HG03469 (cell line): ENCODE measurements at regions not wholly inside any gene's neighbourhood (a gene's known extent, or its start where the extent isn't known, plus 50 kb on each side); places are given as distances from the start of the nearest gene placed in this dataset.
A peak's percentile ranks its signal among the peaks of the same experiment; 100 is the strongest.
"Not testable (repeated sequence)": the region's sequence is repeated elsewhere in the genome, so short reads cannot be mapped to it uniquely, and the experiment has no call there.

Experiments
- ATAC-seq: cut with Tn5 transposase; IDR thresholded peaks from one replicate; pipeline ENCODE4 v1.9.1; 2021; ENCODE audit warnings: mild to moderate bottlenecking, moderate library complexity, moderate number of reproducible peaks; ENCODE audit not compliant: unreplicated experiment

DNA sequence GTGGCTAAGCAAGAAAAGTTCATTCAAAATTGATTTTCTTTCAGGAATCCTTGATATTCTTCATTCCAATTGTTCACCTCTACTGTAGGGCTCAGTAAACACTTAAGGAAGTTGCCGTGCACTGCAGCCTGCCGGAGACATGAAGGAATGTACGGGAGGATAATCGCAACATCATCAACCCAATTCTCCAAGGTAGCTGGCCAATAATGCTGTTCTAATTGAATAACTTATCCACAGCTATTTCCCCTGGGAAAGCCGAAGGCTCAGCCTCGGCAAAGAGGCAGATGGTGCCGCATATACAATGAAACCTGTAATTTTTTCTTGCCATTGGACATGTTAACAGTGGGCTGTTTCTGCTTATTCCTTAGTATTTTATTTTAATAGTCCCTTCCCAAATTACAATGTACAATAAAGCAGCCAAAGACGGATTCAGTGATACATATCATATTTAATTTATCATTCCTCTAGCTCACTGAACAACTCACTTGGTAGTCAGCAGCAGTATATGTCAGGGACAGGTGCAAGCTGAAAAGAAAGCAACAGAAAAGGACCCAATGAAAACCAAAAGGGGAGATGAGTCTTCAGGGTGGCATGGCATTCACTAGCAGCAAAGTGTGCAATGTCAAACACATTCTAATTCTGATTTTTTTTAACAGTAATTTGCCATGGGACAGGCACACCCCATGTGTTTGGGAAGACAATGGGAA is 420.5 kb upstream of the KLF12 start:
- ATAC-seq, result no peak

- no peak for ATAC-seq
Observed at GRCh38 chr13:74550039-74550438, 415.8 kb upstream of the KLF12 start.

DNA sequence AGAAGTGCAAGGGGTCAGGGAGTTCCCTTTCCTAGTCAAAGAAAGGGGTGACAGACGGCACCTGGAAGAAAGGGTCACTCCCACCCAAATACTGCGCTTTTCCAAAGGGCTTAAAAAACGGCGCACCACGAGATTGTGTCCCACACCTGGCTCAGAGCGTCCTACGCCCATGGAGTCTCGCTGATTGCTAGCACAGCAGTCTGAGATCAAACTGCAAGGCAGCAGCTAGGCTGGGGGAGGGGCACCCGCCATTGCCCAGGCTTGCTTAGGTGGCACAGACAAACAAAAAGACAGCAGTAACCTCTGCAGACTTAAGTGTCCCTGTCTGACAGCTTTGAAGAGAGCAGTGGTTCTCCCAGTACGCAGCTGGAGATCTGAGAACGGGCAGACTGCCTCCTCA is 402.4 kb upstream of the KLF12 start:
- ATAC-seq, result not testable (repeated sequence)

DNA sequence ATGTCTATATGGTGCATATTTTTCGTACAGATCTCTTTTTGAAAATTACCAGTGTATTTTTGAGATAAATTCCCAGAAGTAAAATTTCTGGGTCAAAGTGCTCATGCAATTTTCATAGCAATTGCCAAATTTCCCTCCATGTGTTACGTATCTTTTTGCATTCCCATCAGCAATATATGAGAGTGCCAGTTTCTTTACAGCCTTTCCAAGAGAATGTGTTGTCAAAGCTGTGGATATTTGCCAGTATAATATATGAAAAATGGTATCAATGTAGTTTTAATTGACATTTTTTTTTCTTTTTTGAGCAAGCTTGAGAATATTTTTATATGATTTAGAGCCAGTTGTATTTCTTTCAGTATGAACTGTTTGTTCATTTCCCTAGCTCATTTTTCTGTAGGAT is 399.0 kb upstream of the KLF12 start:
- ATAC-seq, result no peak

- ATAC-seq, result no peak
Observed at GRCh38 chr13:74530011-74530410, 395.8 kb upstream of the KLF12 start.

GRCh38 chr13:74528734-74529513 is 394.7 kb upstream of the KLF12 start:
- no peak for ATAC-seq

DNA sequence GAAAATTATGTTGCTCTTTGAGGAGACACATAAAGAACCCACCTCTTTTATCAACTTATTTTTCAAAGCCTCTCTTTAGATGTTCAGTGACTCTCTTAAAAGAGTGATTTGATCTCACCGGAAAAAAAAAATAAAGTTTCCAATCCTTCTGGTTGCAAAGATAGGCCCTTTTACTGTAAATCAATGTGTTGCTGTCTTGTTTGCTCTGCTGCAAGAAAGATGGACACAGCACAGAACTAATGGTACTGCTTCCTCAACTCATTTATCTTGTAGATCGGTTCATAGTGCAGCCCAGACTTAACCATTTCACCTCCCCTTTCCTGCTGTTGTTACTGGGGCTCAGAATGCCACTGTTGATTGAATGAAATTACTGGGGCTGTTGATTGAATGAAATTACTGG is 388.9 kb upstream of the KLF12 start:
- ATAC-seq, result no peak

DNA sequence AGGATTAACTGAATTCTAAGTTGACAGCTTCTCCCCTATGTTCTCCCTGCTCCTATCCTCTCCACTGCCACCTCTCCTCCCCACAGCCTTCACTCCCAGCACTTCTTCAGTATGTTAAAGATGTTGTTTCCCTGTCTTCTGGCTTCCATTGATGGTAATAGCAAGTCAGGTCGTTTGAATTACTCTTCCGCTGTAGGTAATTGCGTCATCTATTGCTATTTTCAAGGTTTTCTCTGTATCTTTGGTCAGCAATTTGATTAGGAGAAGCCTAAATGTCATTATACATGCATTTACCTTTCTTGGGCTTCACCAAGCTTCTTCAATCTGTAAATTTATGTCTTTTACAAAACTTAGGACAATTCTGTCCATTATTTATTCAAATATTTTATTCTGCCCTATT is 377.3 kb upstream of the KLF12 start:
- ATAC-seq, result no peak

DNA sequence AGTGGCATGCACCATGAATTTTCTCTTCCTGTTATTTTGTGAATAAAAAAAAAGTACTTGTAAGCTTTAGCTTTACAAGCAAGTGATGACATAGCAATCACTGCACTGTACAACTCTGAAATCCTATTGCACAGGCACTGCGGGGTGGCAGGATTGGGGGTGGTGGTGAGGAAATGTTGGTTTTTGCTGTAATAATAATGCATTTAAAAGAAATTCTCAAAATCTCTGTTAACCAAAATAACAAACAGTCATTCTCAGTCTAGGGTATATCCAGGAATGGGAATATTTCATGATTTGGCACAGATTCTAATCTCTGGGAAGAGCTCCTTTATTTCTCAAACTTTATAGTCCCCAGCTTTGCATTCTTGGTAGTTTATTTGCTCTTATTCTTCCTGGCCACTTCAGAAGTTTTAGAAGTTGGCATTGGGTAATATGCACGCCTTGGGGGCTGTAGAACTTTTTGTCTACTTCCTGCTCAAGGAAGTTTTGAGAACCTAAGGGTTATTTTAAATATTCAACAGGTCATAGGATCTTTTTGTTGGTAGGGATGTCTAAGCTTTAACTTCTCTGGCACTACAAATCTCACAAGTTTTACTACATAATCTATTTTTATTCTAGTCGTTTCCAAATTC is 353.0 kb upstream of the KLF12 start:
- no peak for ATAC-seq

- ATAC-seq, result peak; percentile 52
Observed at GRCh38 chr13:74485757-74486156, 351.6 kb upstream of the KLF12 start.

- ATAC-seq, result no peak
Observed at GRCh38 chr13:74479124-74479523, 344.9 kb upstream of the KLF12 start.

DNA sequence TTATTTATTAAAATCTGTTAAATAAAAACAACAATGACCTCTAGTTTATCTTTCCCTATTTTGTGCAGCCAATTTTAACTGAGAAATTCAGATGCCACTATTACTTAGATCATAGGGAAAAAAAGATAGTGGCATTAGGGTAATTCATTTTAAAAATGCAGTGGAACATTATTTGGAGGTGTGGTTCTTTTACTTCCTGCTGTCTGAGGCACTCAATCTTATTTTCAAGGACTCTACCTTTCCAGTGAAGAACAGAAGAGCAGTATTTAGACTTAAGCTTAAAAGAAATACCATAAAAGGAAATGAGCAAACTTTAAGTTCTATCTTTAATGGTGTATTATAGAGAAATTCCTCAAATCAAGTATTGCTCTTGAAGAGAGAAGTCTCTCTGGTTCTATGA is 342.6 kb upstream of the KLF12 start:
- ATAC-seq, result no peak

DNA sequence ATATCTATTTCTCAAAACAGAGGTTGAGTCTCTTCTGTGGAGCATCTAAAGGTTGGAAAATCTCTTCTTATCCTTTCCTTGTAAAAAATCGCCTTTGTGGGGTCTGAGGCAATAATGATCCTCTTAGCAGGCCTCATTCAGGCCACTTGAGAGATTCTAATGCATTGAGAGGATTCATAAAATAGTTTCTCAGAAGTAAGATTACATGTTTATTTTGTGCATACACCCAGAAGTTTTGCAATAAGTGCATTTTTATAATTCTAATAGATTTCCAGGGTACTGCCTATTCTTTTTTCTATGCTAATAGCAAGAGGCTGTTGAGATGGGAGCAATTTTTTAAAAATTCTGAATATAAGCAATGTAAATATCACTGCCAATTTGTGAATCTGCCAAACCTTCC is 342.2 kb upstream of the KLF12 start:
- no peak for ATAC-seq

DNA sequence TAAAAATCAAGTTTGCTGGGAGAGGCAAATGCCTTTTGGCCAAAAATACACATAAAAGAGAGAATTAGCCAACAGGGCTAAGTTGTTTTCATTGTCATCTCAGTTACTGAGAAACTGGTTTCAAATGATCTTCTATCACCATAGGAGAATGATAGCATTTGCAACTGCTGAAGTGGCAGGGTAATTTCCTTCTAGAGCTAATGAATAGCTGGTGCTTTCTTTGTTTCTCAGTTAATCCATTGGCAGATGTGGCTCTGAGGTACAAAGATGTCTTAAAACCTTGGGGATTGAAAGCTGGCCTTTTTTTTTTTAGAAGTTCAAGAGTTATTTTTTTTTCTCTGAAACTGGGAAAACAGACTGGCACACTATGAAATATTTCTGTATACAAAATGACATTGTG is 332.7 kb upstream of the KLF12 start:
- ATAC-seq, result no peak

GRCh38 chr13:74466020-74466419 is 331.8 kb upstream of the KLF12 start:
- no peak for ATAC-seq

DNA sequence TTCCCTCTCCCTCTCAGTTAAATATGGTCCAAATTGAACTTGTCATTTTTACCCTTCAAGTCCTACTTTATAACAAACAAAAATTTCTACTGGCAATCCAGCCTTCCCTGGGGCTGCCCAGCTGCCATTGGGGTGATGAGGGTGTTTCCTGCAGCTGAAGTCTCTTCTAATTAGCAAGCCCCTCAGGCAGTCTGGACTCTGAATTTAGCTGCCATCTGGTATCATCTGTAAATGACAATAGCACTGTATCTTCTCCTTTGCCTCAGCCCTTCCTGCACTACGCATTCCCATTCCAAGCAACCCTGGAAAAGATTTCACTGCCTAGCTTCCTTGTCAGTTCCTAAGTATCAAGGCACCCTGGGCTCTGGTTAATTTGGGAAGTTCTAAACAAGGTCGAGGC is 331.1 kb upstream of the KLF12 start:
- no peak for ATAC-seq

DNA sequence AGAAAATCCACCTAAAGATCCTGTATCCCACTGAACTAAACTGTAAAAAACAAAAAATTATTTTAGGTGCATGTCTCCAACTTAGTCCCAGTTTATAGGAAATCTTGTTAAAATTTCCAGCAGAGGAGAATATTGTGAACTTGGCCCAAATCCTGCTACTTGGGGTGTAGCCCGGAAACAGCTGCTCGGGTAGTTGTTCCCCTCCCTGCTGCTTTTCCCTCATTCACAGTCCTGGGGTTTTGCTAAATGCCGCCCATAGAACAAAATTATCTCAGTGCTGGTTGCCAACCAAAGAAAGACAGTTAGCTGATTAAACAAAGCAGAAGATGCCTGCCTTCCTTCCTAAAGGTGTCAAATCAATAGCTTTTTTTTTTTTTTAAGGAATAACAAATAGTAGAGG is 330.5 kb upstream of the KLF12 start:
- ATAC-seq, result no peak

- ATAC-seq, result no peak
Observed at GRCh38 chr13:74461011-74461410, 326.8 kb upstream of the KLF12 start.

- ATAC-seq, result no peak
Observed at GRCh38 chr13:74452881-74453280, 318.7 kb upstream of the KLF12 start.

GRCh38 chr13:74452176-74452575 is 318.0 kb upstream of the KLF12 start:
- no peak for ATAC-seq

DNA sequence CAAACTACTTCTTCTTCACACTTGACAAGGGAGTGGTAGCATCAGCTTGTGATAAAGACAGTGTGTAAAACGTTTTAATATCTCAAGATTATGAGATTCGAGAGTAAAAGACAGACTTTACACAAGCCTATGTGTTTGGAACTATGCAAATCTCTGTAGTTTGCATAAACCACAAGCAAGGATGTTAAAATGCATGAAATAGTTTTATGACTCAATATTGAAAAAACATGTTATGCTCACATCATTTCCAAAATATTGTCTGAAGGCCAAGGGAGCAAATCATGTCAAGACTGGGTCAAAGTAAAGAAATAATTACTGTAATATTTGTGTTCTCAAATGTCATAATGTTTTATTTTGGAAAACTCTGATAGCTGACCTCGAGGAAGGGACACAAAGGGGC is 316.8 kb upstream of the KLF12 start:
- ATAC-seq, result no peak

GRCh38 chr13:74450525-74450845 is 316.3 kb upstream of the KLF12 start:
- no peak for ATAC-seq
